Neural cell (in vitro differentiated cells): ENCODE measurements at regions not wholly inside any gene's neighbourhood (a gene's known extent, or its start where the extent isn't known, plus 50 kb on each side); places are given as distances from the start of the nearest gene placed in this dataset.

Experiments used
- CTCF ChIP-seq: fragments of 450-650 bp; IDR thresholded peaks from 2 replicates; pipeline ENCODE4 v1.5.1; 2014; ENCODE audit warnings: antibody characterized with exemption, mild to moderate bottlenecking, moderate library complexity; ENCODE audit not compliant: poor library complexity, severe bottlenecking
- EZH2 ChIP-seq: fragments of 200-600, 300-800 bp; shearing (Covaris generic), sonication (generic); IDR thresholded peaks from 2 replicates; pipeline ENCODE4 v1.6.1; 2014; ENCODE audit warnings: antibody characterized with exemption, low read length, borderline replicate concordance, mild to moderate bottlenecking; ENCODE audit not compliant: insufficient read depth, poor library complexity, severe bottlenecking
- POLR2AphosphoS5 ChIP-seq: IDR thresholded peaks from 2 replicates; pipeline ENCODE4 v1.6.1; 2012
- RAD21 ChIP-seq: fragments of 450-650 bp; conservative IDR thresholded peaks from 2 replicates; pipeline ENCODE4 v1.6.1; 2014; ENCODE audit warnings: antibody characterized with exemption, mild to moderate bottlenecking, moderate library complexity
- TAF1 ChIP-seq: IDR thresholded peaks from 2 replicates; pipeline ENCODE4 v1.6.1; 2012; ENCODE audit warnings: low read depth
- TF ChIP-seq, protein P1 (sequence below): IDR thresholded peaks from 2 replicates; pipeline ENCODE4 v1.6.1; 2012; ENCODE audit warnings: borderline replicate concordance

GRCh38 chr2:78251708-78252107, 729.5 kb upstream of the LRRTM4 start:
- TF ChIP-seq CTCF (no peak), EZH2 (no peak), POLR2AphosphoS5 (no peak), RAD21 (no peak), TAF1 (no peak)
- TF ChIP-seq, protein P1, sequence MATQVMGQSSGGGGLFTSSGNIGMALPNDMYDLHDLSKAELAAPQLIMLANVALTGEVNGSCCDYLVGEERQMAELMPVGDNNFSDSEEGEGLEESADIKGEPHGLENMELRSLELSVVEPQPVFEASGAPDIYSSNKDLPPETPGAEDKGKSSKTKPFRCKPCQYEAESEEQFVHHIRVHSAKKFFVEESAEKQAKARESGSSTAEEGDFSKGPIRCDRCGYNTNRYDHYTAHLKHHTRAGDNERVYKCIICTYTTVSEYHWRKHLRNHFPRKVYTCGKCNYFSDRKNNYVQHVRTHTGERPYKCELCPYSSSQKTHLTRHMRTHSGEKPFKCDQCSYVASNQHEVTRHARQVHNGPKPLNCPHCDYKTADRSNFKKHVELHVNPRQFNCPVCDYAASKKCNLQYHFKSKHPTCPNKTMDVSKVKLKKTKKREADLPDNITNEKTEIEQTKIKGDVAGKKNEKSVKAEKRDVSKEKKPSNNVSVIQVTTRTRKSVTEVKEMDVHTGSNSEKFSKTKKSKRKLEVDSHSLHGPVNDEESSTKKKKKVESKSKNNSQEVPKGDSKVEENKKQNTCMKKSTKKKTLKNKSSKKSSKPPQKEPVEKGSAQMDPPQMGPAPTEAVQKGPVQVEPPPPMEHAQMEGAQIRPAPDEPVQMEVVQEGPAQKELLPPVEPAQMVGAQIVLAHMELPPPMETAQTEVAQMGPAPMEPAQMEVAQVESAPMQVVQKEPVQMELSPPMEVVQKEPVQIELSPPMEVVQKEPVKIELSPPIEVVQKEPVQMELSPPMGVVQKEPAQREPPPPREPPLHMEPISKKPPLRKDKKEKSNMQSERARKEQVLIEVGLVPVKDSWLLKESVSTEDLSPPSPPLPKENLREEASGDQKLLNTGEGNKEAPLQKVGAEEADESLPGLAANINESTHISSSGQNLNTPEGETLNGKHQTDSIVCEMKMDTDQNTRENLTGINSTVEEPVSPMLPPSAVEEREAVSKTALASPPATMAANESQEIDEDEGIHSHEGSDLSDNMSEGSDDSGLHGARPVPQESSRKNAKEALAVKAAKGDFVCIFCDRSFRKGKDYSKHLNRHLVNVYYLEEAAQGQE, result no peak
